DMS53 (cell line): ENCODE measurements at regions not wholly inside any gene's neighbourhood (a gene's known extent, or its start where the extent isn't known, plus 50 kb on each side); places are given as distances from the start of the nearest gene placed in this dataset.
"Not testable (repeated sequence)": the region's sequence is repeated elsewhere in the genome, so short reads cannot be mapped to it uniquely, and the experiment has no call there.

ENCODE experiments used
- DNase-seq: peaks from one replicate; lab custom pipeline; 2025; lab: John Stamatoyannopoulos, UW

- no peak for DNase-seq
These were observed 317.5 kb upstream of the IGF1R start for GRCh38 chr15:98330692-98331435.

- no peak for DNase-seq
These were observed 316.7 kb upstream of the IGF1R start for GRCh38 chr15:98331676-98332075.

GRCh38 chr15:98333251-98333650 lies 315.1 kb upstream of the IGF1R start:
- no peak for DNase-seq

GRCh38 chr15:98342911-98343310 lies 305.4 kb upstream of the IGF1R start:
- no peak for DNase-seq

GRCh38 chr15:98344591-98344990 lies 303.7 kb upstream of the IGF1R start:
- no peak for DNase-seq

- no peak for DNase-seq
These were observed 301.3 kb upstream of the IGF1R start for GRCh38 chr15:98347001-98347400.

- DNase-seq, result no peak
These were observed 300.5 kb upstream of the IGF1R start for GRCh38 chr15:98347866-98348265.

- DNase-seq, result no peak
These were observed 298.1 kb upstream of the IGF1R start for GRCh38 chr15:98350276-98350675.

GRCh38 chr15:98358274-98358673 lies 290.1 kb upstream of the IGF1R start:
- DNase-seq, result not testable (repeated sequence)

- DNase-seq, result no peak
These were observed 289.4 kb upstream of the IGF1R start for GRCh38 chr15:98358971-98359370.

- no peak for DNase-seq
These were observed 284.9 kb upstream of the IGF1R start for GRCh38 chr15:98363416-98363815.

GRCh38 chr15:98363955-98364354 lies 284.4 kb upstream of the IGF1R start:
- no peak for DNase-seq

GRCh38 chr15:98369081-98369716 lies 279.1 kb upstream of the IGF1R start:
- no peak for DNase-seq

- DNase-seq, result no peak
These were observed 272.6 kb upstream of the IGF1R start for GRCh38 chr15:98375513-98376340.

GRCh38 chr15:98380721-98381120 lies 267.6 kb upstream of the IGF1R start:
- DNase-seq, result no peak

- no peak for DNase-seq
These were observed 266.9 kb upstream of the IGF1R start for GRCh38 chr15:98381446-98381845.

- no peak for DNase-seq
These were observed 266.2 kb upstream of the IGF1R start for GRCh38 chr15:98382139-98382538.

GRCh38 chr15:98383571-98383970 lies 264.8 kb upstream of the IGF1R start:
- no peak for DNase-seq

GRCh38 chr15:98384328-98385029 lies 263.9 kb upstream of the IGF1R start:
- DNase-seq, result no peak

GRCh38 chr15:98385752-98386381 lies 262.5 kb upstream of the IGF1R start:
- no peak for DNase-seq

- DNase-seq, result no peak
These were observed 261.8 kb upstream of the IGF1R start for GRCh38 chr15:98386561-98386960.

GRCh38 chr15:98387866-98388265 lies 260.5 kb upstream of the IGF1R start:
- no peak for DNase-seq
